Liver (tissue), 8 donors: ENCODE measurements at regions not wholly inside any gene's neighbourhood (a gene's known extent, or its start where the extent isn't known, plus 50 kb on each side); places are given as distances from the start of the nearest gene placed in this dataset.

ENCODE experiments used
- DNase-seq: peaks from one replicate; pipeline ENCODE4 v3.0.0-alpha.2; 2017; ENCODE audit warnings: low spot score
- H3K27ac ChIP-seq, 2 donors: one replicate each; pipeline ENCODE4 v1.7.0; 2013; ENCODE audit warnings: inconsistent platforms in 2 of 2, low read length in 2 of 2, control low read depth in 1 of 2, low read depth in 1 of 2, mild to moderate bottlenecking in 1 of 2
- H3K27me3 ChIP-seq, 4 donors: one replicate each; pipeline versions ENCODE4 v1.6.1 to v1.7.0; 2013; ENCODE audit warnings: low read length in 3 of 4, inconsistent platforms in 1 of 4, mild to moderate bottlenecking in 1 of 4, moderate library complexity in 1 of 4; ENCODE audit not compliant: control insufficient read depth in 4 of 4, insufficient read depth in 4 of 4
- H3K36me3 ChIP-seq, 4 donors: one replicate each; pipeline versions ENCODE4 v1.6.1 to v1.7.0; 2013; ENCODE audit warnings: low read length in 3 of 4, mild to moderate bottlenecking in 3 of 4, low read depth in 1 of 4, moderate library complexity in 1 of 4; ENCODE audit not compliant: control insufficient read depth in 4 of 4, insufficient read depth in 3 of 4
- H3K4me1 ChIP-seq, 4 donors: one replicate each; pipeline versions ENCODE4 v1.6.1 to v1.7.0; 2013; ENCODE audit warnings: low read length in 3 of 4, mild to moderate bottlenecking in 3 of 4, moderate library complexity in 1 of 4; ENCODE audit not compliant: control insufficient read depth in 4 of 4, insufficient read depth in 4 of 4
- H3K4me3 ChIP-seq, 3 donors: one replicate each; pipeline versions ENCODE4 v1.6.1 to v1.7.0; 2013; ENCODE audit warnings: low read length in 3 of 3, control low read depth in 1 of 3, low read depth in 1 of 3, mild to moderate bottlenecking in 1 of 3
- H3K9ac ChIP-seq, 2 donors: one replicate each; pipeline ENCODE4 v1.7.0; 2013; ENCODE audit warnings: low read length in 2 of 2, mild to moderate bottlenecking in 2 of 2, moderate library complexity in 2 of 2, control low read depth in 1 of 2, low read depth in 1 of 2
- H3K9me3 ChIP-seq, 4 donors: one replicate each; pipeline versions ENCODE4 v1.6.1 to v1.7.0; 2013; ENCODE audit warnings: low read length in 3 of 4; ENCODE audit not compliant: control insufficient read depth in 4 of 4
- ATF3 ChIP-seq: IDR thresholded peaks from 2 replicates; pipeline ENCODE4 v1.6.1; 2016; ENCODE audit warnings: antibody characterized with exemption
- CTCF ChIP-seq: fragments of 150-350 bp; IDR thresholded peaks from 2 replicates; pipeline ENCODE4 v1.5.1; 2017; ENCODE audit warnings: improper control_type of control experiment, low read depth, low read length; ENCODE audit not compliant: missing input control
- EGR1 ChIP-seq, 2 donors: IDR thresholded peaks; 2 replicates each; pipeline ENCODE4 v1.6.1; 2016 to 2018; ENCODE audit warnings: antibody characterized with exemption in 2 of 2, low read depth in 2 of 2
- FOXA1 ChIP-seq: IDR thresholded peaks from 2 replicates; pipeline ENCODE4 v1.6.1; 2016; ENCODE audit warnings: antibody characterized with exemption
- FOXA2 ChIP-seq: IDR thresholded peaks from 2 replicates; pipeline ENCODE4 v1.6.1; 2016; ENCODE audit warnings: antibody characterized with exemption
- GABPA ChIP-seq, 2 donors: IDR thresholded peaks in 1 of 2; conservative IDR thresholded peaks in 1 of 2; 2 replicates each; pipeline ENCODE4 v1.6.1; 2016; ENCODE audit warnings: antibody characterized with exemption in 2 of 2, mild to moderate bottlenecking in 1 of 2, moderate library complexity in 1 of 2
- HNF4G ChIP-seq: IDR thresholded peaks from 2 replicates; pipeline ENCODE4 v1.6.1; 2016; ENCODE audit warnings: antibody characterized with exemption
- JUND ChIP-seq, 2 donors: IDR thresholded peaks; 2 replicates each; pipeline ENCODE4 v1.6.1; 2016; ENCODE audit warnings: antibody characterized with exemption in 2 of 2
- NR2F2 ChIP-seq: IDR thresholded peaks from 2 replicates; pipeline ENCODE4 v1.6.1; 2016; ENCODE audit warnings: antibody characterized with exemption
- RAD21 ChIP-seq, 2 donors: IDR thresholded peaks; 2 replicates each; pipeline ENCODE4 v1.6.1; 2016; ENCODE audit warnings: antibody characterized with exemption in 2 of 2, mild to moderate bottlenecking in 2 of 2
- REST ChIP-seq: IDR thresholded peaks from 2 replicates; pipeline ENCODE4 v1.6.1; 2016; ENCODE audit warnings: antibody characterized with exemption, mild to moderate bottlenecking
- RXRA ChIP-seq, 2 donors: IDR thresholded peaks; 2 replicates each; pipeline ENCODE4 v1.6.1; 2017 to 2018; ENCODE audit warnings: antibody characterized with exemption in 2 of 2, mild to moderate bottlenecking in 1 of 2
- SP1 ChIP-seq: IDR thresholded peaks from 2 replicates; pipeline ENCODE4 v1.6.1; 2018; ENCODE audit warnings: antibody characterized with exemption, mild to moderate bottlenecking
- TAF1 ChIP-seq: conservative IDR thresholded peaks from 2 replicates; pipeline ENCODE4 v1.6.1; 2016; ENCODE audit warnings: antibody characterized with exemption, mild to moderate bottlenecking
- YY1 ChIP-seq: IDR thresholded peaks from 2 replicates; pipeline ENCODE4 v1.6.1; 2016; ENCODE audit warnings: antibody characterized with exemption, mild to moderate bottlenecking
- ZBTB33 ChIP-seq: IDR thresholded peaks from 2 replicates; pipeline ENCODE4 v1.6.1; 2016; ENCODE audit warnings: antibody characterized with exemption
- WGBS: extraction: QIAGEN DNeasy Blood & Tissue Kit; methylation state at CpG from one replicate; pipeline ENCODE4 v1.1.7; 2013; 5-methylcytosine and 5-hydroxymethylcytosine counted together
- donor health status: healthy.
- donor health status: healthy.
- donor health status: healthy.
- donor health status: healthy.
- donor health status: healthy.

GRCh38 chr9:2495221-2496005, 126.2 kb upstream of the VLDLR start:
- Histone ChIP-seq H3K4me3 (no peak overlapping the region), H3K4me1 (no peaks in the 10 kb centered on the region), H3K27me3 (no peaks in the 10 kb centered on the region), H3K36me3 (no peaks in the 10 kb centered on the region), H3K9ac (no peak overlapping the region), H3K9me3 (no peaks in the 10 kb centered on the region), H3K27ac (no peak overlapping the region)
- no peak for DNase-seq
- TF ChIP-seq CTCF = no peak
- no peak for TF ChIP-seq REST
- no peak for TF ChIP-seq SP1
- no peak for TF ChIP-seq FOXA1
- TF ChIP-seq EGR1 (IDR thresholded peaks at IDR 0.05; ENCODE audit: low read depth in 2 of 2) = no peak
- TF ChIP-seq ZBTB33 = no peak
- no peak for TF ChIP-seq RAD21 (IDR thresholded peaks at IDR 0.05)
- 81% methylated on average over 3 of the region's 3 CpGs for WGBS

- Histone ChIP-seq H3K4me3 (no peak overlapping the region), H3K27ac (no peak overlapping the region), H3K36me3 (no peaks in the 10 kb centered on the region), H3K4me1 (no peaks in the 10 kb centered on the region), H3K9ac (no peak overlapping the region), H3K27me3 (no peaks in the 10 kb centered on the region), H3K9me3 (no peaks in the 10 kb centered on the region)
- 92% methylated on average over 5 of the region's 5 CpGs for WGBS
- DNase-seq = no peak
- TF ChIP-seq NR2F2 (no peak), ATF3 (no peak), REST (no peak), JUND (IDR thresholded peaks at IDR 0.05) (no peak), FOXA2 (no peak), EGR1 (IDR thresholded peaks at IDR 0.05; ENCODE audit: low read depth in 2 of 2) (no peak), HNF4G (no peak), RXRA (IDR thresholded peaks at IDR 0.05) (no peak), YY1 (no peak), GABPA (IDR thresholded peaks at IDR 0.05 in 1 of 2, conservative IDR thresholded peaks at IDR 0.05 in 1 of 2) (no peak), TAF1 (no peak), FOXA1 (no peak), CTCF (no peak)
These were observed 125.4 kb upstream of the VLDLR start for GRCh38 chr9:2496169-2496568.
